ENCODE measurements at regions not wholly inside any gene's neighbourhood (a gene's known extent, or its start where the extent isn't known, plus 50 kb on each side); places are given as distances from the start of the nearest gene placed in this dataset.

DNA sequence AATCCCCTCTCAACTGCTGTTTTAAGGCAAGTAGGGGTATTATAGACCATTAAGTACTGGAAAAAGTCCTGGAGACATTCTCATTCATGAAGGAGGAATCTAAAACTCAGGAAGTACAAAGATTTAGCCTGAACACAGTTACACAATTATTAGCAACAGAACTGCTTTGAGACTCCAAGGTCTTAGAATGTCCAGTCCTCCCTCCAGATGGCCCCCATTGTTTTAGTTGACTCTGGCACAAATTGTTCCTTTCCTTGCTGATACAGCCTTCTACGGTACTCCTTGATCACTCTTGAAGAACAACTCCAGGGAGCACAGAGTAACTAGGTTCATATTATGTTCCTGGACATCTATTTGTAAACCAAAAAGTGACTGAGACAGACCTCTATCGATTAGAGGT, 210.1 kb upstream of the RND3 start:
- H3K36me3 ChIP-seq = no peaks in the 10 kb centered on the region
- intact Hi-C loops (cut with DNase I) = no loop called here
- H3K9me3 ChIP-seq = no peaks in the 10 kb centered on the region
- ATAC-seq (no peak), DNase-seq (no peak), FAIRE-seq (no peak)
- WGBS, 2 donors = 65 to 73% methylated on average over 2 of the region's 2 CpGs
- no peak overlapping the region for H3K27ac ChIP-seq
- H3K4me3 ChIP-seq = no peak overlapping the region
- TF ChIP-seq, protein P1, sequence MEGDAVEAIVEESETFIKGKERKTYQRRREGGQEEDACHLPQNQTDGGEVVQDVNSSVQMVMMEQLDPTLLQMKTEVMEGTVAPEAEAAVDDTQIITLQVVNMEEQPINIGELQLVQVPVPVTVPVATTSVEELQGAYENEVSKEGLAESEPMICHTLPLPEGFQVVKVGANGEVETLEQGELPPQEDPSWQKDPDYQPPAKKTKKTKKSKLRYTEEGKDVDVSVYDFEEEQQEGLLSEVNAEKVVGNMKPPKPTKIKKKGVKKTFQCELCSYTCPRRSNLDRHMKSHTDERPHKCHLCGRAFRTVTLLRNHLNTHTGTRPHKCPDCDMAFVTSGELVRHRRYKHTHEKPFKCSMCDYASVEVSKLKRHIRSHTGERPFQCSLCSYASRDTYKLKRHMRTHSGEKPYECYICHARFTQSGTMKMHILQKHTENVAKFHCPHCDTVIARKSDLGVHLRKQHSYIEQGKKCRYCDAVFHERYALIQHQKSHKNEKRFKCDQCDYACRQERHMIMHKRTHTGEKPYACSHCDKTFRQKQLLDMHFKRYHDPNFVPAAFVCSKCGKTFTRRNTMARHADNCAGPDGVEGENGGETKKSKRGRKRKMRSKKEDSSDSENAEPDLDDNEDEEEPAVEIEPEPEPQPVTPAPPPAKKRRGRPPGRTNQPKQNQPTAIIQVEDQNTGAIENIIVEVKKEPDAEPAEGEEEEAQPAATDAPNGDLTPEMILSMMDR (IDR thresholded peaks at IDR 0.05) = no peak
- H3K4me1 ChIP-seq = no peaks in the 10 kb centered on the region
- no peaks in the 10 kb centered on the region for H3K27me3 ChIP-seq

GRCh38 chr2:150695451-150696135, 208.1 kb upstream of the RND3 start:
- TF ChIP-seq, protein P1 (IDR thresholded peaks at IDR 0.05) = no peak
- no peaks in the 10 kb centered on the region for H3K9me3 ChIP-seq
- 42 to 48% methylated on average over 3 of the region's 3 CpGs for WGBS, 2 donors
- no peak overlapping the region for H3K4me3 ChIP-seq
- H3K27ac ChIP-seq = no peak overlapping the region
- no peak for DNase-seq
- no peak for FAIRE-seq
- intact Hi-C loops (cut with DNase I) = no loop called here
- H3K27me3 ChIP-seq = no peaks in the 10 kb centered on the region
- no peaks in the 10 kb centered on the region for H3K4me1 ChIP-seq
- ATAC-seq = no peak
- no peaks in the 10 kb centered on the region for H3K36me3 ChIP-seq

DNA sequence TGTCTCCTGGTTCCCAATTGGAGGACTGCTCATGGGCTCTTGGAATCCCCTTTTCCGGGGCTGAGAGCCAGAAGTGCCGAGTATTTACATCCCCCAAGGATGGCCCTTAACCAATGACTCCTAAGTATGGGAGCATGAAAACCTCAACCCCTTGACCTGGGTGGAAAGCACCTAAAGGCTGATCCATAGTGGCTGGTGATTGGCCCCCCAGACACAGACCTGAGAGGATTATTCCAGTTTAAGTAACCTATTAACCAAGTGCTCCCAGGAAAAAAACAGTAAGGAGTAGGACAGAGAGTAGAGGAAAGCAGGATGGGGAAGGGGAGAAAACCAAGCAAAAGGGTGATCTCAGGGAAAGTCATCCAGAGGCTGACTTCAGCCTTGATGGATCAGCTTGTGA, 206.1 kb upstream of the RND3 start:
- 53 to 66% methylated on average over 2 of the region's 2 CpGs for WGBS, 2 donors
- no peak for FAIRE-seq
- Histone ChIP-seq H3K27ac (no peak overlapping the region), H3K4me3 (no peak overlapping the region), H3K4me1 (no peaks in the 10 kb centered on the region), H3K36me3 (no peaks in the 10 kb centered on the region), H3K27me3 (no peaks in the 10 kb centered on the region), H3K9me3 (no peaks in the 10 kb centered on the region)
- DNase-seq = no peak
- TF ChIP-seq, protein P1 (IDR thresholded peaks at IDR 0.05) = no peak
- intact Hi-C loops (cut with DNase I) = no loop called here
- ATAC-seq = no peak

DNA sequence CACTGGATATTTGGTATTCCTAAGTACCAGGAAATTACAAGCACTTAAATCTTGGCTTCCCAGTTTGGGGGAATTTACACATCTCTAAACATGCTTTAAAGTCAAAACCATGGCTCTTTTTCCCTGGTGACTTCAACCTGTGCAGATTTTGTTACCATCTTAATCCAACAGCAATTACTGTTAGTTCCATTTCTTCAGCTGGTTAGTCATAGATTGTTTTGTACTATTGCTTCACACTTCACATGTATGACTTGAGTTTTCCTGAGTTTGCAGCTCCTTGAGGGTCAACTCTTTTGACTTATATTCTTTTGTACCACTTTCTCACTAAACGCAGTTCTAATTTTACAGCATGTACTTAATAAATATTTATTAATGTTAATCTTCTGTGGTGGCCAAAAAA, 203.4 kb upstream of the RND3 start:
- DNase-seq = no peak
- no peak for ATAC-seq
- intact Hi-C loops (cut with DNase I) = no loop called here

GRCh38 chr2:150690261-150690660, 202.8 kb upstream of the RND3 start:
- H3K4me3 ChIP-seq = no peak overlapping the region
- DNase-seq = no peak
- intact Hi-C loops (cut with DNase I) = no loop called here
- WGBS, 2 donors = 38 to 50% methylated on average over 2 of the region's 2 CpGs
- H3K27me3 ChIP-seq = no peaks in the 10 kb centered on the region
- no peak for ATAC-seq
- no peak overlapping the region for H3K27ac ChIP-seq
- no peaks in the 10 kb centered on the region for H3K9me3 ChIP-seq
- no peaks in the 10 kb centered on the region for H3K36me3 ChIP-seq
- H3K4me1 ChIP-seq = no peaks in the 10 kb centered on the region
- TF ChIP-seq, protein P1 (IDR thresholded peaks at IDR 0.05) = no peak
- no peak for FAIRE-seq

More for the DNA sequence above, 203.4 kb upstream of the RND3 start:
- WGBS, 2 donors = 59% methylated on average over 1 of the region's 1 CpG
- no peaks in the 10 kb centered on the region for H3K4me1 ChIP-seq
- no peaks in the 10 kb centered on the region for H3K27me3 ChIP-seq
- H3K9me3 ChIP-seq = no peaks in the 10 kb centered on the region
- H3K36me3 ChIP-seq = no peaks in the 10 kb centered on the region
- H3K4me3 ChIP-seq = no peak overlapping the region
- no peak overlapping the region for H3K27ac ChIP-seq
- TF ChIP-seq, protein P1 (IDR thresholded peaks at IDR 0.05) = no peak
- no peak for FAIRE-seq
